H1 (cell line): ENCODE measurements at regions not wholly inside any gene's neighbourhood (a gene's known extent, or its start where the extent isn't known, plus 50 kb on each side); places are given as distances from the start of the nearest gene placed in this dataset.

Experiments used
- CTCF ChIA-PET: fragments of 300-600 bp; sonication (Branson Sonifier 250); formaldehyde crosslinking; loops from one replicate; lab custom pipeline; 2021; ENCODE audit not compliant: partially characterized antibody; lab: Charles Lee
- POLR2A ChIA-PET: fragments of 300-600 bp; sonication (Branson Sonifier 250); formaldehyde crosslinking; loops from one replicate; lab custom pipeline; 2021; ENCODE audit warnings: inconsistent platforms; ENCODE audit not compliant: partially characterized antibody; lab: Charles Lee
- DNase-seq, 2 experiments: peaks; one replicate each; pipeline versions ENCODE4 v3.0.0 to v3.0.0-alpha.2; 2010 to 2022; ENCODE audit warnings: low spot score in 2 of 2, low read depth in 1 of 2, mixed read lengths in 1 of 2
- FAIRE-seq: peaks from 2 replicates; lab custom pipeline; 2011; peaks lifted over from hg19 to GRCh38; lab: Jason Lieb, UNC
- H2AFZ ChIP-seq: 2 replicates; pipeline ENCODE4 v1.8.1; 2012; ENCODE audit warnings: low read length, inconsistent platforms
- H2AK5ac ChIP-seq: 2 replicates; pipeline ENCODE4 v1.6.1; 2013; ENCODE audit warnings: low read depth, low read length
- H2BK120ac ChIP-seq: replicated peaks from 2 replicates; pipeline ENCODE3; 2013; ENCODE audit warnings: low read depth, low read length, inconsistent platforms
- H2BK12ac ChIP-seq: 2 replicates; pipeline ENCODE4 v1.6.1; 2013; ENCODE audit warnings: low read depth, low read length
- H2BK15ac ChIP-seq: 2 replicates; pipeline ENCODE4 v1.6.1; 2013; ENCODE audit warnings: low read length
- H2BK20ac ChIP-seq: 2 replicates; pipeline ENCODE4 v1.6.1; 2013; ENCODE audit warnings: low read length
- H2BK5ac ChIP-seq: 2 replicates; pipeline ENCODE4 v1.6.1; 2013; ENCODE audit warnings: low read depth, low read length
- H3K14ac ChIP-seq: 2 replicates; pipeline ENCODE4 v1.6.1; 2013; ENCODE audit warnings: inconsistent platforms; ENCODE audit not compliant: insufficient read length
- H3K18ac ChIP-seq: 2 replicates; pipeline ENCODE4 v1.6.1; 2013; ENCODE audit warnings: low read length; ENCODE audit errors: extremely low read depth
- H3K23ac ChIP-seq: 2 replicates; pipeline ENCODE4 v1.6.1; 2013; ENCODE audit warnings: inconsistent platforms; ENCODE audit not compliant: insufficient read length
- H3K23me2 ChIP-seq: 2 replicates; pipeline ENCODE4 v1.6.1; 2013; ENCODE audit warnings: low read depth, low read length
- H3K27ac ChIP-seq: 2 replicates; pipeline ENCODE4 v1.6.1; 2011; ENCODE audit warnings: low read depth, low read length, inconsistent platforms
- H3K27me3 ChIP-seq, 4 experiments: replicated peaks in 1 of 4; 1 replicate in 1 of 4; 2 replicates in 3 of 4; pipeline versions ENCODE4 v1.6.1 to v1.8.1; 2011 to 2013; ENCODE audit warnings: low read length in 3 of 4, mild to moderate bottlenecking in 3 of 4, inconsistent platforms in 2 of 4, mixed read lengths in 2 of 4, moderate library complexity in 1 of 4; ENCODE audit not compliant: control insufficient read depth in 3 of 4, insufficient read depth in 3 of 4; ENCODE audit errors: extremely low read depth in 1 of 4
- H3K36me3 ChIP-seq, 4 experiments: 2 replicates each; pipeline versions ENCODE4 v1.6.1 to v1.8.1; 2011 to 2013; ENCODE audit warnings: mild to moderate bottlenecking in 4 of 4, low read length in 3 of 4, moderate library complexity in 2 of 4, control low read depth in 1 of 4, inconsistent platforms in 1 of 4; ENCODE audit not compliant: insufficient read depth in 4 of 4, control insufficient read depth in 2 of 4
- H3K4ac ChIP-seq: replicated peaks from 2 replicates; pipeline ENCODE3; 2013; ENCODE audit warnings: low read length, low read depth, mixed read lengths, inconsistent platforms; ENCODE audit not compliant: insufficient read length
- H3K4me1 ChIP-seq, 4 experiments: replicated peaks in 1 of 4; 1 replicate in 1 of 4; 2 replicates in 3 of 4; pipeline versions ENCODE4 v1.6.1 to v1.8.1; 2011 to 2013; ENCODE audit warnings: low read length in 3 of 4, inconsistent platforms in 2 of 4, mixed read lengths in 1 of 4; ENCODE audit not compliant: insufficient read depth in 4 of 4, control insufficient read depth in 3 of 4
- H3K4me2 ChIP-seq, 2 experiments: 2 replicates each; pipeline versions ENCODE4 v1.6.1 to v1.8.1; 2011 to 2013; ENCODE audit warnings: low read depth in 2 of 2, low read length in 2 of 2, control low read depth in 1 of 2, inconsistent platforms in 1 of 2, mild to moderate bottlenecking in 1 of 2; ENCODE audit not compliant: insufficient read depth in 1 of 2
- H3K4me3 ChIP-seq, 4 experiments: fragments of 200-600, 300-600 bp in 1 of 4; sonication (generic), shearing (Covaris generic), sonication (Bioruptor Twin) in 1 of 4; 2 replicates each; pipeline versions ENCODE4 v1.5.1 to v1.8.1; 2011 to 2016; ENCODE audit warnings: low read length in 4 of 4, low read depth in 3 of 4, control low read depth in 2 of 4, inconsistent platforms in 2 of 4, mild to moderate bottlenecking in 2 of 4, mixed read lengths in 1 of 4, moderate library complexity in 1 of 4; ENCODE audit not compliant: insufficient read depth in 2 of 4; ENCODE audit errors: extremely low read depth in 1 of 4
- H3K56ac ChIP-seq: replicated peaks from 2 replicates; pipeline ENCODE3; 2013; ENCODE audit warnings: low read depth, mild to moderate bottlenecking, mixed read lengths, low read length, inconsistent platforms; ENCODE audit not compliant: insufficient read length
- H3K79me1 ChIP-seq: 2 replicates; pipeline ENCODE4 v1.6.1; 2013; ENCODE audit warnings: low read depth, low read length, control low read depth
- H3K79me2 ChIP-seq, 2 experiments: 2 replicates each; pipeline versions ENCODE4 v1.6.1 to v1.8.1; 2012 to 2013; ENCODE audit warnings: low read length in 2 of 2, mild to moderate bottlenecking in 2 of 2, inconsistent platforms in 1 of 2; ENCODE audit not compliant: insufficient read depth in 2 of 2, control insufficient read depth in 1 of 2
- H3K9ac ChIP-seq, 4 experiments: replicated peaks in 1 of 4; 1 replicate in 1 of 4; 2 replicates in 3 of 4; pipeline versions ENCODE4 v1.6.1 to v1.8.1; 2011 to 2013; ENCODE audit warnings: low read depth in 3 of 4, low read length in 3 of 4, control low read depth in 2 of 4, mild to moderate bottlenecking in 2 of 4, moderate library complexity in 2 of 4, inconsistent platforms in 1 of 4; ENCODE audit errors: extremely low read depth in 1 of 4
- H3K9me3 ChIP-seq, 2 experiments: 2 replicates each; pipeline versions ENCODE4 v1.6.1 to v1.8.1; 2012 to 2013; ENCODE audit warnings: mild to moderate bottlenecking in 2 of 2, moderate library complexity in 2 of 2, control low read depth in 1 of 2, inconsistent platforms in 1 of 2, low read depth in 1 of 2, low read length in 1 of 2, mixed read lengths in 1 of 2; ENCODE audit not compliant: insufficient read depth in 2 of 2
- H4K20me1 ChIP-seq, 2 experiments: replicated peaks in 1 of 2; 2 replicates each; pipeline versions ENCODE3 to v1.8.1; 2011 to 2013; ENCODE audit warnings: inconsistent platforms in 2 of 2, low read length in 2 of 2, mild to moderate bottlenecking in 1 of 2; ENCODE audit not compliant: insufficient read depth in 2 of 2, control insufficient read depth in 1 of 2
- H4K5ac ChIP-seq: 2 replicates; pipeline ENCODE4 v1.6.1; 2013; ENCODE audit warnings: low read length, low read depth, mixed read lengths, inconsistent platforms; ENCODE audit not compliant: insufficient read length
- H4K8ac ChIP-seq: 2 replicates; pipeline ENCODE4 v1.8.0; 2013; ENCODE audit warnings: mild to moderate bottlenecking, moderate library complexity, low read length, inconsistent platforms; ENCODE audit not compliant: insufficient read depth; ENCODE audit errors: extremely low read depth
- H4K91ac ChIP-seq: replicated peaks from 2 replicates; pipeline ENCODE3; 2013; ENCODE audit warnings: low read length, mixed read lengths, inconsistent platforms; ENCODE audit not compliant: insufficient read length
- BRCA1 ChIP-seq: IDR thresholded peaks from 2 replicates; pipeline ENCODE4 v1.6.1; 2012; ENCODE audit warnings: low read depth, low read length, improper control_type of control experiment
- CEBPB ChIP-seq: IDR thresholded peaks from 2 replicates; pipeline ENCODE4 v1.6.1; 2012; ENCODE audit warnings: low read depth, low read length
- GTF2F1 ChIP-seq: IDR thresholded peaks from 2 replicates; pipeline ENCODE4 v1.6.1; 2012; ENCODE audit warnings: low read depth, low read length, improper control_type of control experiment, borderline replicate concordance
- KDM5A ChIP-seq: fragments of 200-600 bp; IDR thresholded peaks from 2 replicates; pipeline ENCODE4 v1.7.1; 2012; ENCODE audit warnings: mild to moderate bottlenecking, low read length, inconsistent platforms, mixed read lengths
- PHF8 ChIP-seq: fragments of 200-600 bp; sonication (generic); conservative IDR thresholded peaks from 2 replicates; pipeline ENCODE4 v1.7.1; 2012; ENCODE audit warnings: low read depth, mild to moderate bottlenecking, inconsistent platforms, low read length, moderate library complexity
- RNF2 ChIP-seq: fragments of 200-900, 300-1000 bp; sonication (generic); IDR thresholded peaks from 2 replicates; pipeline ENCODE4 v1.7.1; 2016; ENCODE audit warnings: borderline replicate concordance, low read depth, mild to moderate bottlenecking, antibody characterized with exemption, low read length; ENCODE audit not compliant: poor library complexity, severe bottlenecking; ENCODE audit errors: missing control alignments
- SIX5 ChIP-seq: IDR thresholded peaks from 2 replicates; pipeline ENCODE4 v1.6.1; 2011; ENCODE audit warnings: mild to moderate bottlenecking, low read depth, low read length
- SP4 ChIP-seq: IDR thresholded peaks from 2 replicates; pipeline ENCODE4 v1.6.1; 2012; ENCODE audit warnings: low read length, inconsistent platforms
- TAF7 ChIP-seq: optimal IDR thresholded peaks from 2 replicates; pipeline ENCODE3; 2011; ENCODE audit warnings: low read depth, mild to moderate bottlenecking, inconsistent platforms, low read length, moderate library complexity, borderline replicate concordance
- TCF12 ChIP-seq: IDR thresholded peaks from 2 replicates; pipeline ENCODE4 v1.6.1; 2011; ENCODE audit warnings: low read depth, mild to moderate bottlenecking, low read length
- WGBS, 2 experiments: shearing (Covaris generic) in 1 of 2; methylation state at CpG; one replicate each; pipeline versions ENCODE4 v1.1.6 to v1.1.7; 2013 to 2015; ENCODE audit warnings: low lambda C conversion rate in 2 of 2, mixed read lengths in 2 of 2, inconsistent platforms in 1 of 2, low coverage in 1 of 2, missing lambda C conversion rate in 1 of 2; ENCODE audit not compliant: insufficient replicate concordance in 2 of 2, insufficient coverage in 1 of 2, insufficient read length in 1 of 2; ENCODE audit errors: extremely low coverage in 1 of 2, missing lambda C conversion rate in 1 of 2; 5-methylcytosine and 5-hydroxymethylcytosine counted together
- TF ChIP-seq, protein P1 (sequence below): IDR thresholded peaks from 2 replicates; pipeline ENCODE4 v1.6.1; 2012; ENCODE audit warnings: inconsistent platforms

DNA sequence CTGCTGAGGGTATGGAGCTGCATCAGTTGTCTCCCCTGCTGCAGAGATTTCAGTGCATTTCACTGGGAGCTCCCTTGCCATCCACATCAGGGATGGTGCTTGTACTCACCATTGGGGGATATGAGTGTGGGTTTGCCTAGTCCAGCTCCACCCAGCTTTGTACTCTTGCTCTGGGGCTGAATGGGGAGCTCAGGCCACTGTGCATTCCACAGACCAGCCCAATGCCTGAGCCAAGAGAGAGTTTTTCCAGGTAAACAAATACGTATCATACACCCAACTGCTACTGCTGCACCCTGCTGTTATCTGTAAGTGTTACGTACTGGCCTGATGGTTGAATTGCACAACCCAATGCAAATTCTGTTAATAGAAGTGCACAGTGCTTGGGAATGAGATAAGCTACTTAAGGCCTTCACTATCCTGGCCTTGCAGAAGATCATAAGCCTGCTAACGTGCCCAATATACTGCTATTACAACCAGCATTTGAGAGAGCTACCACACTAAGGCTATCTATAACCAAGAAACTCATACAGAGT is 205.0 kb upstream of the DMD start:
- Histone ChIP-seq H3K4me2 (no peak overlapping the region), H4K5ac (no peak overlapping the region), H3K4ac (no peak overlapping the region), H3K23me2 (no peaks in the 10 kb centered on the region), H3K4me3 (no peak overlapping the region), H3K23ac (no peak overlapping the region), H4K20me1 (no peaks in the 10 kb centered on the region), H4K91ac (no peak overlapping the region), H2BK5ac (no peak overlapping the region), H3K79me1 (no peaks in the 10 kb centered on the region), H3K56ac (no peak overlapping the region), H3K9ac (no peak overlapping the region), H2AFZ (no peak overlapping the region), H3K4me1 (no peaks in the 10 kb centered on the region), H2BK20ac (no peak overlapping the region), H3K79me2 (no peaks in the 10 kb centered on the region), H2AK5ac (no peak overlapping the region), H3K27me3 (no peaks in the 10 kb centered on the region), H3K36me3 (no peaks in the 10 kb centered on the region), H4K8ac (no peak overlapping the region), H3K27ac (no peak overlapping the region), H3K14ac (no peak overlapping the region), H2BK12ac (no peak overlapping the region), H3K9me3 (no peaks in the 10 kb centered on the region), H2BK120ac (no peak overlapping the region), H3K18ac (no peak overlapping the region), H2BK15ac (no peak overlapping the region)
- TF ChIP-seq GTF2F1 (no peak), SP4 (no peak), TCF12 (no peak), PHF8 (no peak), SIX5 (no peak), KDM5A (no peak), RNF2 (no peak), BRCA1 (no peak), TAF7 (no peak), CEBPB (no peak)
- TF ChIP-seq, protein P1, sequence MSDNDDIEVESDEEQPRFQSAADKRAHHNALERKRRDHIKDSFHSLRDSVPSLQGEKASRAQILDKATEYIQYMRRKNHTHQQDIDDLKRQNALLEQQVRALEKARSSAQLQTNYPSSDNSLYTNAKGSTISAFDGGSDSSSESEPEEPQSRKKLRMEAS = no peak
- no peak for FAIRE-seq
- WGBS, 2 experiments = 97% methylated on average over 3 of the region's 3 CpGs; no CpG with 5 or more reads in 1 of the 2 experiments
- ChIA-PET CTCF (interaction anchor here (1.4 kb wide), 1 partner anchor 18 kb away, joined by 3 read pairs; no protein-coding TSS in a partner anchor), POLR2A (no interaction called here)
- DNase-seq = no peak
